HepG2 (cell line): ENCODE measurements at regions not wholly inside any gene's neighbourhood (a gene's known extent, or its start where the extent isn't known, plus 50 kb on each side); places are given as distances from the start of the nearest gene placed in this dataset.

Experiments used
- ATAC-seq: fragments of 200-7000 bp; cut with Tn5 transposase; 3 replicates; pipeline ENCODE4 v1.9.1; 2020; ENCODE audit warnings: mild to moderate bottlenecking, moderate library complexity
- BruUV-seq: library from RNA; stranded (reverse); fragments of 400-500 nt; replicated peaks from 2 replicates; lab custom pipeline; 2021; lab: Mats Ljungman, UMichigan
- CTCF ChIA-PET: fragments of 300-600 bp; formaldehyde crosslinking; extraction: SDS; loops from one replicate; lab custom pipeline; 2021; ENCODE audit warnings: low total read pairs, inconsistent platforms, low intra/inter-chr PET ratio; lab: Yijun Ruan, JAX
- POLR2A ChIA-PET: fragments of 350-600 bp; sonication (Branson Sonifier 250); formaldehyde crosslinking; loops from one replicate; lab custom pipeline; 2020; ENCODE audit warnings: antibody characterized with exemption, inconsistent platforms; lab: Yijun Ruan, JAX
- DNase-seq: peaks from one replicate; pipeline ENCODE4 v3.0.0-alpha.2; 2015; ENCODE audit warnings: low spot score
- FAIRE-seq: peaks from 3 replicates; lab custom pipeline; 2011; peaks lifted over from hg19 to GRCh38; lab: Jason Lieb, UNC
- H2AFZ ChIP-seq: one replicate; pipeline ENCODE4 v1.6.1; 2011; ENCODE audit warnings: low read length, inconsistent platforms
- H3K27ac ChIP-seq: fragments of 300-600 bp; 3 replicates; pipeline ENCODE4 v1.8.0; 2011; ENCODE audit warnings: mixed run types, mild to moderate bottlenecking, mixed read lengths, low read length, inconsistent platforms; ENCODE audit not compliant: insufficient read depth; ENCODE audit errors: extremely low read length
- H3K27me3 ChIP-seq, 2 experiments: fragments of 200-600 bp in 1 of 2; 2 replicates in 1 of 2; 3 replicates in 1 of 2; pipeline versions ENCODE4 v1.6.0 to v1.8.0; 2011; ENCODE audit warnings: low read length in 2 of 2, mild to moderate bottlenecking in 2 of 2, moderate library complexity in 2 of 2, inconsistent platforms in 1 of 2; ENCODE audit not compliant: insufficient read depth in 2 of 2, control insufficient read depth in 1 of 2
- H3K36me3 ChIP-seq, 2 experiments: fragments of 200-600 bp in 1 of 2; replicated peaks in 1 of 2; 2 replicates in 1 of 2; 3 replicates in 1 of 2; pipeline versions ENCODE4 v1.5.1 to v1.8.0; 2011; ENCODE audit warnings: low read length in 2 of 2, inconsistent platforms in 1 of 2; ENCODE audit not compliant: insufficient read depth in 2 of 2, control insufficient read depth in 1 of 2
- H3K4me1 ChIP-seq: 2 replicates; pipeline ENCODE4 v1.5.1; 2012; ENCODE audit warnings: low read length, inconsistent platforms; ENCODE audit not compliant: insufficient read depth
- H3K4me2 ChIP-seq: 2 replicates; pipeline ENCODE4 v1.6.0; 2011; ENCODE audit warnings: low read depth, low read length, inconsistent platforms
- H3K4me3 ChIP-seq, 3 experiments: fragments of 200-600 bp in 1 of 3; sonication (generic), shearing (Covaris generic) in 1 of 3; replicated peaks in 1 of 3; 2 replicates each; pipeline ENCODE4 v1.5.1; 2011 to 2016; ENCODE audit warnings: low read length in 3 of 3, inconsistent platforms in 2 of 3, low read depth in 2 of 3, mild to moderate bottlenecking in 2 of 3, control low read depth in 1 of 3, mixed read lengths in 1 of 3; ENCODE audit not compliant: insufficient read depth in 1 of 3
- H3K79me2 ChIP-seq: one replicate; pipeline ENCODE4 v1.6.1; 2011; ENCODE audit warnings: low read length, inconsistent platforms; ENCODE audit not compliant: insufficient read depth
- H3K9ac ChIP-seq: 2 replicates; pipeline ENCODE4 v1.6.0; 2011; ENCODE audit warnings: mild to moderate bottlenecking, low read depth, low read length, inconsistent platforms; ENCODE audit not compliant: insufficient read depth
- H3K9me3 ChIP-seq: 2 replicates; pipeline ENCODE4 v1.5.1; 2012; ENCODE audit warnings: mild to moderate bottlenecking, low read length
- H4K20me1 ChIP-seq: 2 replicates; pipeline ENCODE4 v1.6.0; 2011; ENCODE audit warnings: inconsistent platforms, mild to moderate bottlenecking, low read length, moderate library complexity; ENCODE audit not compliant: insufficient read depth
- AKNA ChIP-seq: sonication (generic); formaldehyde crosslinking; IDR thresholded peaks from 2 replicates; pipeline ENCODE4 v1.4.0; 2020; ENCODE audit warnings: missing genetic modification reagents, borderline replicate concordance
- KDM2A ChIP-seq: sonication (generic); formaldehyde crosslinking; IDR thresholded peaks from 2 replicates; pipeline ENCODE4 v1.4.0; 2020; ENCODE audit warnings: low read depth, missing genetic modification reagents, borderline replicate concordance
- MAX ChIP-seq: IDR thresholded peaks from 2 replicates; pipeline ENCODE4 v1.6.1; 2012; ENCODE audit warnings: inconsistent platforms
- MEF2D ChIP-seq: sonication (generic); formaldehyde crosslinking; IDR thresholded peaks from 2 replicates; pipeline ENCODE4 v1.5.1; 2020; ENCODE audit warnings: mild to moderate bottlenecking, missing genetic modification reagents
- ZNF350 ChIP-seq: sonication (generic); formaldehyde crosslinking; IDR thresholded peaks from 2 replicates; pipeline ENCODE4 v1.4.0; 2020; ENCODE audit warnings: mild to moderate bottlenecking, low read depth, missing genetic modification reagents, borderline replicate concordance
- ZSCAN25 ChIP-seq: sonication (generic); formaldehyde crosslinking; IDR thresholded peaks from 2 replicates; pipeline ENCODE4 v1.8.0; 2022; ENCODE audit warnings: mild to moderate bottlenecking, missing genetic modification reagents
- WGBS: methylation state at CpG from one replicate; pipeline ENCODE4 v1.1.6; 2017; ENCODE audit warnings: low lambda C conversion rate; 5-methylcytosine and 5-hydroxymethylcytosine counted together
- in situ Hi-C: cut with HindIII; loops from 2 replicates; pipeline ENCODE4 v1.10.0; 2017; ENCODE audit warnings: low pct_unique_long_range_greater_than_20kb; ENCODE audit not compliant: extremely low pct_ligation_motif_present
- intact Hi-C: fragments of 100-400 bp; cut with micrococcal nuclease; formaldehyde crosslinking; loops from one replicate; pipeline ENCODE4 v1.10.0; 2022; ENCODE audit not compliant: unreplicated experiment

GRCh38 chr1:34670982-34671381 is 83.9 kb upstream of the GJB5 start:
- no peak overlapping the region for H3K4me2 ChIP-seq
- H3K4me1 ChIP-seq: no peaks in the 10 kb centered on the region
- FAIRE-seq (no peak), ATAC-seq (no peak), DNase-seq (no peak)
- no peak overlapping the region for H3K4me3 ChIP-seq
- intact Hi-C loops (no loop called here), in situ Hi-C loops (no loop called here)
- H3K27me3 ChIP-seq: no peaks in the 10 kb centered on the region
- BruUV-seq: no TSS peak
- H3K27ac ChIP-seq: no peak overlapping the region
- CTCF ChIA-PET: no interaction called here
- POLR2A ChIA-PET: no interaction called here
- H3K9ac ChIP-seq: no peak overlapping the region
- H3K9me3 ChIP-seq: no peaks in the 10 kb centered on the region
- TF ChIP-seq ZNF350 (CRISPR knock-in tag) (no peak), AKNA (no peak), KDM2A (CRISPR knock-in tag) (no peak), MAX (no peak), MEF2D (CRISPR knock-in tag) (no peak), ZSCAN25 (no peak)
- H3K79me2 ChIP-seq: no peaks in the 10 kb centered on the region
- H2AFZ ChIP-seq: no peak overlapping the region
- no peaks in the 10 kb centered on the region for H4K20me1 ChIP-seq
- WGBS: 7% methylated on average over 5 of the region's 7 CpGs
- H3K36me3 ChIP-seq: no peaks in the 10 kb centered on the region
